Aorta (tissue), 5 donors: ENCODE measurements at regions not wholly inside any gene's neighbourhood (a gene's known extent, or its start where the extent isn't known, plus 50 kb on each side); places are given as distances from the start of the nearest gene placed in this dataset.

ENCODE experiments used
- ATAC-seq: fragments of 200-7000 bp; cut with Tn5 transposase; one replicate; pipeline ENCODE4 v1.9.1; 2022; ENCODE audit warnings: moderate library complexity; ENCODE audit not compliant: low FRiP score
- DNase-seq, 2 donors: peaks; one replicate each; pipeline ENCODE4 v3.0.0-alpha.2; 2020
- H3K27ac ChIP-seq, 2 donors: one replicate each; pipeline ENCODE4 v1.5.1; 2013; ENCODE audit warnings: low read length in 2 of 2, mild to moderate bottlenecking in 2 of 2, moderate library complexity in 2 of 2, control low read depth in 1 of 2, inconsistent platforms in 1 of 2, low read depth in 1 of 2
- H3K27me3 ChIP-seq, 2 donors: one replicate each; pipeline ENCODE4 v1.6.1; 2013; ENCODE audit warnings: control low read depth in 1 of 2, low read length in 1 of 2, mild to moderate bottlenecking in 1 of 2, moderate library complexity in 1 of 2; ENCODE audit not compliant: insufficient read depth in 2 of 2, control insufficient read depth in 1 of 2
- H3K36me3 ChIP-seq, 2 donors: one replicate each; pipeline ENCODE4 v1.6.1; 2013; ENCODE audit warnings: control low read depth in 1 of 2, low read length in 1 of 2, mild to moderate bottlenecking in 1 of 2; ENCODE audit not compliant: insufficient read depth in 2 of 2, control insufficient read depth in 1 of 2
- H3K4me1 ChIP-seq, 2 donors: one replicate each; pipeline ENCODE4 v1.6.1; 2013; ENCODE audit warnings: low read length in 2 of 2, control low read depth in 1 of 2, mild to moderate bottlenecking in 1 of 2, moderate library complexity in 1 of 2; ENCODE audit not compliant: insufficient read depth in 2 of 2, control insufficient read depth in 1 of 2
- H3K4me3 ChIP-seq, 2 donors: one replicate each; pipeline ENCODE4 v1.5.1; 2013; ENCODE audit warnings: low read length in 2 of 2, control low read depth in 1 of 2, mild to moderate bottlenecking in 1 of 2
- H3K9me3 ChIP-seq: one replicate; pipeline ENCODE4 v1.6.1; 2013; ENCODE audit warnings: mild to moderate bottlenecking, low read length; ENCODE audit not compliant: control insufficient read depth
- WGBS, 2 donors: extraction: QIAGEN DNeasy Blood & Tissue Kit; methylation state at CpG; one replicate each; pipeline ENCODE4 v1.1.7; 2013; 5-methylcytosine and 5-hydroxymethylcytosine counted together
- intact Hi-C, 2 donors: fragments of 100-400 bp; cut with DNase I; formaldehyde crosslinking; loops; one replicate each; pipeline versions ENCODE4 v1.14.2 to v1.15.0; 2022
- donor health status: healthy with polysubstance abuse.
- donor health status: Bipolar disorder and iron deficiency.
- donor health status: DM: no; HTN: no; CAD: no.
- donor health status: DM: no; HTN: no; CAD: no.
- donor health status: DM: yes; HTN: yes; CAD: no.

- no peak overlapping the region for H3K27ac ChIP-seq
- ATAC-seq: no peak
Measured at GRCh38 chr14:26252176-26252575, 345.7 kb downstream of the NOVA1 start.

GRCh38 chr14:26233118-26233517 lies 364.7 kb downstream of the NOVA1 start:
- ATAC-seq: no peak
- no peaks in the 10 kb centered on the region for H3K4me1 ChIP-seq
- no peak overlapping the region for H3K4me3 ChIP-seq
- H3K9me3 ChIP-seq: no peaks in the 10 kb centered on the region
- WGBS, 2 donors: 46 to 66% methylated on average over 1 of the region's 1 CpG
- no peaks in the 10 kb centered on the region for H3K36me3 ChIP-seq
- intact Hi-C loops: no loop called here
- no peak for DNase-seq
- no peaks in the 10 kb centered on the region for H3K27me3 ChIP-seq
- no peak overlapping the region for H3K27ac ChIP-seq

More at GRCh38 chr14:26252176-26252575, 345.7 kb downstream of the NOVA1 start:
- Histone ChIP-seq H3K9me3 (peaks cover 3% of the 10 kb centered on the region), H3K4me1 (no peaks in the 10 kb centered on the region), H3K27me3 (no peaks in the 10 kb centered on the region), H3K36me3 (no peaks in the 10 kb centered on the region), H3K4me3 (no peak overlapping the region)
- intact Hi-C loops: no loop called here
- no peak for DNase-seq

GRCh38 chr14:26218861-26219260 lies 379.0 kb downstream of the NOVA1 start:
- H3K36me3 ChIP-seq: no peaks in the 10 kb centered on the region
- no peak overlapping the region for H3K27ac ChIP-seq
- H3K4me1 ChIP-seq: no peaks in the 10 kb centered on the region
- DNase-seq (no peak), ATAC-seq (no peak)
- WGBS, 2 donors: 27 to 32% methylated on average over 2 of the region's 2 CpGs
- H3K4me3 ChIP-seq: no peak overlapping the region
- no peaks in the 10 kb centered on the region for H3K9me3 ChIP-seq
- intact Hi-C loops: no loop called here
- no peaks in the 10 kb centered on the region for H3K27me3 ChIP-seq

DNA sequence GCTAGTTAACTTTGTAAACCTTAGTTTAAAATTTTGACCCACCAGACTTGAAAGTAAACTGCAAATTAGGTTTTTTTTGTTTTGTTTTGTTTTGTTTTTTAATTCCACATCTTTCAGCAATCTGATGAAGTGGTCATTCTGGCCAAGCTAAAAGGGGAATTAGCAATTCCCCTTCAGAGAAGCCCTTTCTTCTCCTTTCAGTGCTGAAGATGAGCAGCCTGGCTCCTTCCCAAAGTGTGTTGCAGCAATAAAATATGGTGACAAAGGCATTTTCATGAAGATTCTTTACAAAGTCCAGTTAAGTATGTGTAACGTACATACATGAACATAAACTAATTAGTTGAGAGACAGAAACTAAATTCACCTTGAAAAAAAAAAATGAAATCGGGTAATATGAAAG lies 380.1 kb downstream of the NOVA1 start:
- Histone ChIP-seq H3K27me3 (no peaks in the 10 kb centered on the region), H3K9me3 (no peaks in the 10 kb centered on the region), H3K4me1 (no peaks in the 10 kb centered on the region), H3K4me3 (no peak overlapping the region), H3K36me3 (no peaks in the 10 kb centered on the region), H3K27ac (no peak overlapping the region)
- ATAC-seq: no peak
- no peak for DNase-seq
- intact Hi-C loops: no loop called here
- WGBS, 2 donors: 80 to 88% methylated on average over 2 of the region's 2 CpGs

DNA sequence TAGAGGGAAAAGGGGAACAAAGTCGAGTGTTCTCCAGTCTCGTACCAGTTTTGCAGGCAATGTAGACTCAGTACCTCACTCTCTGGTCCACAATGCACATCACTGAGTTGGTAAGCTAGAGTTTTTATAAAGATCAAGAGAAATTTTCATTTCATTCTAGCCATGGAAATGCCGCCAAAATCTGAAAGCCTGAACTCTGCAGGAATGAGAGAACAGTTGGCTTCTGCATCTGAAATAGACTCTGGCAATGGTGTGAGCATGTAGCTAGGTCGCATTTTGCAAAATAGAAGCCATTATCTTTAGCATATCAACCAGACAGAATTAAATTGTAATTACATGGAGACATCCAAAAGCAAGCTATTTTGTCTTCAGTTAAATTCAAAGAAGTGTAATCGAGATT lies 381.0 kb downstream of the NOVA1 start:
- ATAC-seq (no peak), DNase-seq (no peak)
- no peaks in the 10 kb centered on the region for H3K36me3 ChIP-seq
- 75% methylated on average over 5 of the region's 5 CpGs for WGBS, 2 donors
- no peak overlapping the region for H3K4me3 ChIP-seq
- no peaks in the 10 kb centered on the region for H3K4me1 ChIP-seq
- no peaks in the 10 kb centered on the region for H3K27me3 ChIP-seq
- intact Hi-C loops: no loop called here
- H3K9me3 ChIP-seq: no peaks in the 10 kb centered on the region
- no peak overlapping the region for H3K27ac ChIP-seq

- DNase-seq (no peak), ATAC-seq (no peak)
- no peak overlapping the region for H3K27ac ChIP-seq
- H3K4me3 ChIP-seq: no peak overlapping the region
- no peaks in the 10 kb centered on the region for H3K9me3 ChIP-seq
- no peaks in the 10 kb centered on the region for H3K36me3 ChIP-seq
- intact Hi-C loops: no loop called here
- 81 to 91% methylated on average over 1 of the region's 1 CpG for WGBS, 2 donors
- no peaks in the 10 kb centered on the region for H3K4me1 ChIP-seq
- H3K27me3 ChIP-seq: no peaks in the 10 kb centered on the region
Measured at GRCh38 chr14:26213846-26214575, 383.8 kb downstream of the NOVA1 start.

- 89 to 95% methylated on average over 2 of the region's 2 CpGs for WGBS, 2 donors
- intact Hi-C loops: no loop called here
Measured at GRCh38 chr14:26209699-26210098, 388.1 kb downstream of the NOVA1 start.

GRCh38 chr14:26206640-26207039 lies 391.2 kb downstream of the NOVA1 start:
- no peak for DNase-seq
- no peaks in the 10 kb centered on the region for H3K36me3 ChIP-seq
- H3K27ac ChIP-seq: no peak overlapping the region
- H3K9me3 ChIP-seq: no peaks in the 10 kb centered on the region
- H3K4me3 ChIP-seq: no peak overlapping the region
- WGBS, 2 donors: 91 to 92% methylated on average over 2 of the region's 2 CpGs
- intact Hi-C loops: no loop called here
- no peak for ATAC-seq
- no peaks in the 10 kb centered on the region for H3K27me3 ChIP-seq
- H3K4me1 ChIP-seq: no peaks in the 10 kb centered on the region

More at GRCh38 chr14:26209699-26210098, 388.1 kb downstream of the NOVA1 start:
- Histone ChIP-seq H3K36me3 (no peaks in the 10 kb centered on the region), H3K27ac (no peak overlapping the region), H3K27me3 (no peaks in the 10 kb centered on the region), H3K9me3 (no peaks in the 10 kb centered on the region), H3K4me3 (no peak overlapping the region), H3K4me1 (no peaks in the 10 kb centered on the region)
- DNase-seq (no peak), ATAC-seq (no peak)

GRCh38 chr14:26204728-26205479 lies 392.9 kb downstream of the NOVA1 start:
- no peaks in the 10 kb centered on the region for H3K36me3 ChIP-seq
- ATAC-seq (peak; percentile 50), DNase-seq (peak; percentile 46 to 77)
- WGBS, 2 donors: 2% methylated on average over 48 of the region's 48 CpGs
- H3K4me1 ChIP-seq: no peaks in the 10 kb centered on the region
- intact Hi-C loops: no loop called here
- H3K9me3 ChIP-seq: no peaks in the 10 kb centered on the region
- no peaks in the 10 kb centered on the region for H3K27me3 ChIP-seq
- H3K4me3 ChIP-seq: peak overlapping the region; percentile 46 to 72
- H3K27ac ChIP-seq: no peak overlapping the region
